Uterus (tissue), 2 donors: ENCODE measurements at regions not wholly inside any gene's neighbourhood (a gene's known extent, or its start where the extent isn't known, plus 50 kb on each side); places are given as distances from the start of the nearest gene placed in this dataset.

Experiments used
- POLR2A ChIP-seq, 2 donors: fragments of 450-650 bp; IDR thresholded peaks; one replicate each; pipeline ENCODE4 v1.6.1; 2016; ENCODE audit warnings: antibody characterized with exemption in 2 of 2, mild to moderate bottlenecking in 1 of 2, moderate library complexity in 1 of 2
- TF ChIP-seq, protein P1 (sequence below), 4 experiments: fragments of 200-600 bp in 2 of 4; fragments of 450-650 bp in 2 of 4; sonication (generic) in 2 of 4; IDR thresholded peaks; one replicate each; pipeline ENCODE4 v1.5.1; 2016 to 2019; ENCODE audit warnings: antibody characterized with exemption in 4 of 4, mild to moderate bottlenecking in 2 of 4, moderate library complexity in 1 of 4

DNA sequence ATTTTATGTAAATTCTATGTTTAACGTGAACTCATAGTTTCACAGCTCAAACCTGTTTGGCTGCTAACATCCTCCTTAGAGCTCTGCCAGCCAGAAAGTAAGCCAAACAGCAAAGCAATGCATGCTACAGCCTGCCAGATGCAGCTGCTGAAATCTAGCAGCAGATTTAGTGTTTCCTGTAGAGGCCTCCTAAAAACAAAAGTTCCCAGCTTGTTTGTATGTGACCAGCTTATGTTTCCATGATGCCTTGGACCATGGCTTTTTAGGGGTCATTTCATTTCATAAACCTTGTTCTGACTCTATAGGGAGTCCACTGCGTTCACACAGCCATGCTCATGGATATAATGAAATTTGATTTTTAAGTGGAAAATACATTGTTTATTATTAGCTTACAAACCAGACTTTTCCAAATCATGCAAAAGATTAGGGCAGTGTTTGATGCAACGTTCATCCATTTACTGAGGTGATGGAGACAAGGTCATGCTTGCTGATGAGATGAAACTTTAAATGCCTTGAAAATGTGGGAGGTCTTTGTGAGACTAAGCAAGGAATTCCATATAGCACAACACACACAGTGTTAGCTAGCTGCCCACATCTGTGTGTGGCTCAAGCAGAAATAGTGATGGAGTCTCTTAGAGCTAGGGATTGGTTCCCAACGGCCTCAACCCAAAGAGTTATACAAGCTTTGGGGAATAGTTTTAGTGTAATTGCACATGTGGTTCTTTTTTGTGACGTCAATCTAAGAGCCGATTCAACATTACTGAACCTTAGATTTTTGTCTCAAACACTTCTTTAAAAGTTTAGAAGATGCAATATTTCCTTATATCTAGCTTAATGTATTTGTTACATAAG is 157.5 kb upstream of the LRIG3 start:
- no peak for TF ChIP-seq POLR2A (IDR thresholded peaks at IDR 0.05)
- TF ChIP-seq, protein P1, sequence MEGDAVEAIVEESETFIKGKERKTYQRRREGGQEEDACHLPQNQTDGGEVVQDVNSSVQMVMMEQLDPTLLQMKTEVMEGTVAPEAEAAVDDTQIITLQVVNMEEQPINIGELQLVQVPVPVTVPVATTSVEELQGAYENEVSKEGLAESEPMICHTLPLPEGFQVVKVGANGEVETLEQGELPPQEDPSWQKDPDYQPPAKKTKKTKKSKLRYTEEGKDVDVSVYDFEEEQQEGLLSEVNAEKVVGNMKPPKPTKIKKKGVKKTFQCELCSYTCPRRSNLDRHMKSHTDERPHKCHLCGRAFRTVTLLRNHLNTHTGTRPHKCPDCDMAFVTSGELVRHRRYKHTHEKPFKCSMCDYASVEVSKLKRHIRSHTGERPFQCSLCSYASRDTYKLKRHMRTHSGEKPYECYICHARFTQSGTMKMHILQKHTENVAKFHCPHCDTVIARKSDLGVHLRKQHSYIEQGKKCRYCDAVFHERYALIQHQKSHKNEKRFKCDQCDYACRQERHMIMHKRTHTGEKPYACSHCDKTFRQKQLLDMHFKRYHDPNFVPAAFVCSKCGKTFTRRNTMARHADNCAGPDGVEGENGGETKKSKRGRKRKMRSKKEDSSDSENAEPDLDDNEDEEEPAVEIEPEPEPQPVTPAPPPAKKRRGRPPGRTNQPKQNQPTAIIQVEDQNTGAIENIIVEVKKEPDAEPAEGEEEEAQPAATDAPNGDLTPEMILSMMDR (IDR thresholded peaks at IDR 0.05), result no peak
